Stimulated activated CD8-positive, alpha-beta memory T cell treated with anti-CD3 and anti-CD28 coated beads, Interleukin-12 subunit alpha, Interleukin-12 subunit beta, amount 100 ng/mL, for 1 hour (primary cell): ENCODE measurements at regions not wholly inside any gene's neighbourhood (a gene's known extent, or its start where the extent isn't known, plus 50 kb on each side); places are given as distances from the start of the nearest gene placed in this dataset.
"Not testable (repeated sequence)": the region's sequence is repeated elsewhere in the genome, so short reads cannot be mapped to it uniquely, and the experiment has no call there.

Experiments
- DNase-seq: peaks from one replicate; pipeline ENCODE4 v3.0.0-alpha.2; 2020; ENCODE audit warnings: low read depth

DNA sequence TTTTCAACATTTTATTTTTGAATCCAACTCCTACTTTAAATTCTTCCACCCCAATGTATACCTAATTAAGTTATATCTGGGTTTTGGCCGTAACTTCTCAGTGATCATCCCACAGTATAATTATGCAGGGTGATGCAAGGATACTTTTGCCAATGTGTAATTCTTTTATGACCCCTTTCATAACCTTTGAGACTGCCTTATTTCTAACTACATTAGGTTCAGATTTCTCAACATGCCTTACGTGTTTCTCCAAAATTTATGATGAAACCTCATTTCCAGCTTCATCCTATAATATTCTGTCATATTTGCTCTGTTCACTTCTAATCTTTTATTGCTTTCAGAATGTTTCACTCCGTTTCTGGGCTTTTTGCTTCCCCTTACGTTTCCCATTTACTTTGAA, 1229.6 kb upstream of the ALCAM start:
- no peak for DNase-seq

DNA sequence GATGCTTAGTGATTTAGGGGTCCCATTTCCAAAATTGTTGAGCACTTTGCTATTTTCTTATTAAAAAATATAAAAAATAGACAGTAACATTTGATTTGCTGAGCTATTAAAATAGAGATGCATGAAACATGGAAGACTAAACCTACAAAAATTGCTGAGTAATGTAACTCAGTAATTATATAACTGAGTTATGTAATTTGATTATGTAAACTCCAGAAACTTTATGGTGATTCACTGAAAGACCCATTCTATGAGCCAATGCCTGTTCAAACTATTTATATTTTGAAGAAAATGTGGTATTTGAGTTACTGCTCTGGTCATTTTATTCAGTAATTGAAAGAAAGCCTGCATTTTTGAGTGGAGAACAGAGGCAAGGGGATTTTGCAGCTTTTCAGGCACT, 1221.5 kb upstream of the ALCAM start:
- DNase-seq, result no peak

DNA sequence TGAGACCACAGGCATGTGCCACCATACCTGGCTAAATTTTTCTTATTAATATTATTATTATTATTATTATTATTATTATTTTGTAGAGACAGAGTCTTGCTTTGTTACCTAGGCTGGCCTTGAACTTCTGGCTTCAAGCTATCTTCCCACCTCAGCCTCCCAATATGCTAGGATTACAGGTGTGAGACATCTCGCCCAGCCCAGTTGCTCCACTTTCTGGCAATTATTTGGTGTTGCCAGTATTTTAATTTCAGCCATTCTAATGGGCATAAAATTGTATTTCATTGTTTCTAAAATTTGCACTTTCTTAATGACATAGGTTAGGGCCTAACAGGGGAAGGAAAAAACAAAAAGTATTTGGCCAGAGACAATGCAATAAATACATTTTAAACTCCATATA, 1217.6 kb upstream of the ALCAM start:
- no peak for DNase-seq

DNA sequence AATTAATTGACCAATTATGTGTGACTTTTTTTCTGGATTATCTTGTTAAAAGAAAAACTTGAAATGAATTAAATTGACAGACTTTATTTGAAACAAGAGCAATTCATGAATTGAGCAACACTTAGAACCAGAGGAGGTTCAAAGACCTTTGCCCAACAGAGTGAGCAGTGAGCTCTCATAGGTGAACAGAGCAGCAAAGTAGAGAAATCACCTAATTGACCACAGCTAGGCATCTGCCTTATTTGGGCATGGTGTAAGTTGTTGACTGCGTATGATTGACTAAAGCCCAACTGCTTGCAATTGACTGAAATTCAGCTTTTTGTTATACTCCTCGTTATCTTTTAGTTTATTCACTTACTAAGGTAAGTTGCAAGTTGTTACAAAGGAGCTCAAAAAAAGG, 1216.0 kb upstream of the ALCAM start:
- DNase-seq, result no peak

DNA sequence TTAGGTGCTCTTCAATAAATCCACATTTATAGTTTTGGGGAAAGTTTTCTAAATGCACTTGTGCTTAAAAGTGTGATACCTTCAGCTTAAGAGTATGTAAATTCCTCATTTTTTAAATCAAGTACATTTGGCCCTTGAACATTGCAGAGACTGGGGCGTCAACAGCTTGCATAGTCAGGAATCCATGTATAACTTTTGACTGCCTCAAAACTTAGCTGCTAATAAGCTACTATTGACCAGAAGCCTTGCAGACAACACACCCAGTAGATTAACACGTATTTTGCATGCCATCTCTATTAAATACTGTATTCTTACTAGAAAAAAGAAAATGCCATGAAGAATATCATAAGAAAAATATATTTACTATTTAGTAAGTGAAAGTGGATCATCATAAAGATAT, 1211.8 kb upstream of the ALCAM start:
- DNase-seq, result no peak

DNA sequence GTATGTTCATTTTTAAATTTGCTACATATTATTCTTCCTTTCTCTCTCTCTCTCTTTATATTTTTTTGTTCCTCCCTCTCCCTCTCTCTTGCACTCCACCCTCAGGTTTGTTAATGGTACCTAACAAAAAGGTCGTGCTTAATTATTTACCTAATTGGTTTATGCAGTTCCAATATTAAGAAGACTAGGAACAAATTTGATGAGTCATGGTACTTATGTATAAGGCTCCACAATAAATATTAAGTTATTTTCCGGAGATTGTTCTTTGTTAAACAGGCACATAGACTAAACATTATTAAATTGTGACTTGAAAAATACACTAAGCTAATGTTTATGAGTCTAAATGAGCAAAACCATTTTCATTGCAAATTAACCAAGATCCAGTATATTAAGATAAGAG, 1200.8 kb upstream of the ALCAM start:
- DNase-seq, result no peak

DNA sequence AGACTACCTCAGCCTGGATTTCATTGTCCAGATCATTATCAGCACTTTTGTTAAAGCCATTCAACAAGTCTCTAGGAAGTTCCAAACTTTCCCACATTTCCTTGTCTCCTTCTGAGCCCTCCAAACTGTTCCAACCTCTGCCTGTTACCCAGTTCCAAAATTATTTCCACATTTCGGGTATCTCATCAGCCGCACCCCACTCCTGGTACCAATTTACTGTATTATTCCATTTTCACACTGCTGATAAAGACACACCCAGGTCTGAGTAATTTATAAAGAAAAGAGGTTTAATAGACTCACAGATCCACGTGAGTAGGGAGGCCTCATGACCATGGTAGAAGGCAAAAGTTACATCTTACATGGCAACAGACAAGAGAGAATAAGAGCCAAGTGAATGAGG, 1198.3 kb upstream of the ALCAM start:
- no peak for DNase-seq

DNA sequence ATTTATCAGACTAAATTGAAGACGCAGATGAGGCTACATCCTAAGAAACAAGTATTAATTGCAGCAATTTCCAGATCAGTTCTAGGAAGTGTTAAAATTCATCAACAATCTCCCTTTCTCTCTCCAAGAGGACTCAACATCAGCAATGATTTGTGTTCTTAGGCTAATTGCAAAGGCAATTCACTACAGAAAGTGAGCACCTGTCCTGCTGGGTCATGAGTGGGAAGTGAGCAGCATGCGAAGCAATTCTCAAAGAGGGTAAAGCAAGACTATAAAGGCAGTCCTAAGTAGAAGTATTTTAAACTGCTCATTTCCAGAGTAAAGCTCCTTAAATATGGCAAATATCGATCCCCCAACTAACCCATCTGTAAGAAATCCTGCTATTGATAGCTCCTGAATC, 1191.0 kb upstream of the ALCAM start:
- DNase-seq, result no peak

DNA sequence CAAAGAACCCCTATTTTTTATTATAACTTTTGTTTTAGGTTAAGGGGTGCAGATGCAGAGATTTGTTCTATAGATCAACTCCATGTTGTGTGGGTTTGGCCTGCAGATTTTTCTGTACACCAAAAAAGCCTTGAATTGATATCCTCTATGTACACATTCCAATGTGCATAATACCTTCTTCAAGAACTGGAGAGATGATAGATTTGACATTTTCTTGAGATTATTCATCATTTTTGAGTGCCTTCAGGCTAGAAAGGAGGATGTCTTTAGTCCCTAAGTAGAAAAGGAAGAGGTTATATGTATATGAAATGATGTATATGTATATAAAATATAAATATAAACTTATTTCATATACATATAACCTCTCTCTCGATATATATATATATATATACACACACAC, 1190.0 kb upstream of the ALCAM start:
- DNase-seq, result no peak

DNA sequence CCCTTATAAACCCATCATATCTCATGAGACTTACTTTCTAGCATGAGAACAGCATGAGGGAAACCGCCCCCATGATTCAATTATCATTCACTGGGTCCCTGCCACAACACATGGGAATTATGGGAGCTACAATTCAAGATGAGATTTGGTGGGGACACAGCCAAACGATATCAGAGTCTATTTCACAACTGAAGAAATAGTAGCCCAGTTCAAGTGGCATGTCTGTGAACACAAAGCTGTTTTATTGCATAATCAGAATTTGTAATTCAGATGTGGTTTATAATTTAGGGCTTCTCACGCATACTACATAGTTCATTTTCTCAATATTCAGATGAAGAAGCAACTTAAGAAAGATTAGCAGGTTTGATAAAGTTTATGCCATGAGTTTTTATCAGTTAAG, 1188.0 kb upstream of the ALCAM start:
- DNase-seq, result no peak

DNA sequence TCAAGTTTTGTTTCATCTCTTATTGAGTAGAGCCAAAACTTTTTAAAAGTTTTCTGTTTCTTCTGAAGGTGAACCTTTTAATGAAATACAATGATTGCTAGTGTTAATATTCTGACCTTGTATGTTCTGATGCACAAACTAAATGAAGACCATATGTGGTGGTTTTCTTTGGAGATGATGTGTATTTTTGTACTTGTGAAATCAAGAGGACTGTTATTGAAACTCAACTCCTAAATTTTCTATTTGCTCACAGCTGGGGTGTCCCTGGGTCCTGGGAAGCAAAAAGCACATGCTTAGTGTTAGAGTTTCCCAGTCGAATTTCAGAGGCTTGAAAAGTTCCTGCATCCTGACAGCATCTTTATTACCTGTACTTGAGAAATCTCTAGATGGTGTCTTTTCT, 1185.8 kb upstream of the ALCAM start:
- DNase-seq, result no peak

DNA sequence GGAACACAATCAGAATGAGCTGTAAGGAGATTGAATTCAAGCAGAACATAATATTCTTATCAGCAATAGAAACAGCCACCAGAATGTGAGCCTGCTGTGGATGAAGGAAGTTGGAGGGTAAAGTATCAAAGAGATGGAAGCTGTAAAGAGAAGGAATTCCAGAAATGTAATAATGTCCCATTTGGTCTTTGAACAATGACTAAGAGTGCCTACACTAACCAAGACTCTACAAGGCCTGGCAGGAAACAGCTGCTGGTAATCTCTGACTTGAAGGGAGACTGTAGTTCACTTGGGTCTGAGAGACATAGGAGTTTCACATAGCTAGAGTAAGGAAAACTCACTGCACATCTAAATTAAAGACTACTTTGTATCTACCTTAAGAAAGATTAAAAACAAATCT, 1176.0 kb upstream of the ALCAM start:
- no peak for DNase-seq

DNA sequence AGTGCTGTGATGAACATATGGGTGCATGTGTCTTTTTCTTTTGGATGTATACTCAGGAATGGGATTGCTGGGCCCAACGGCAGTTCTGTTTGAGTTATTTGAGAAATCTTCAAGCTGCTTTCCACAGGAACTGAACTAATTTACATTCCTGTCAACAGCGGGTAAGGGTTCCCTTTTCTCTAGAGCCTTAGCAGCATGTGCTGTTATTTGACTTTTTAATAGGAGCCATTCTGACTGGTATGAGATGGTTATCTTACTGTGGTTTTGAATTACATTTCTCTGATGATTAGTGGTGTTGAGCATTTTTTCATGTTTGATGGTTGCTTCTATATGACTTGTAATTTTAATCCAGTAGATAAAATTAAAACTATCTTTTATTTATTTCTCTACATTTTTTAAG, 1168.6 kb upstream of the ALCAM start:
- no peak for DNase-seq

DNA sequence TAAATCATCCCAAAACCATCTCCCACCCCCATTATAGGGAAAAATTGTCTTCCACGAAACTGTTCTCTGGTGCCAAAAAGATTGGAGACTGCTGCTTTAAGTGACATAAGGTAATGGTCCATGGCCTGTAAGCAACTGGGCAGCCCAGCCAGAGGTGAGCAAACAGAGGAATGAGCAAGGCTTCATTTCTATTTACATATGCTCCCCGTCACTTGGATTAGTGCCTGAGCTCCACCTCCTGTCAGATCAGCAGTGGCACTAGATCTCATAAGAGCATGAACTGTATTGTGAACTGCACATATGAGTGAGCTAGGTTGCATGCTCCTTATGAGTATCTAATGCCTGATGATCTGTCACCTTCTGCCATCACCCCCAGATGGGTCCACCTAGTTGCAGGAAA, 1159.8 kb upstream of the ALCAM start:
- no peak for DNase-seq

DNA sequence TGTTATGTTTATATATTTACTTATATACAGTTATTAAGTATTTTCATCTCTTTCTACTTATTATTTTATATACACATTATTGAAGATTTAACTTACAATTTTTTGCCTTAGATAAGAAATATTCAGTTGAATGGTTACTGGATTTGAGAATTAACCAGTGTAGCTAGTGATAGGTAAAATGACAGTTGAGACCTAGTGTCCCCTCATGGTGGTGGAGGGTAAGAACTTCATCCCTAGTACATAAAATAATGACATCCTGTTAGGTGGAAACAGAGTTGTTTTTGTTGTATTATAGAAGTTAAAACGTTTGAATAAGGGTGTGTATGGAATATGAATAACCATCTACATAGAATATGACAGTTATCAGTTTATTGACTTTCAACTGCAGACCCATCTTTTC, 1152.4 kb upstream of the ALCAM start:
- DNase-seq, result no peak

DNA sequence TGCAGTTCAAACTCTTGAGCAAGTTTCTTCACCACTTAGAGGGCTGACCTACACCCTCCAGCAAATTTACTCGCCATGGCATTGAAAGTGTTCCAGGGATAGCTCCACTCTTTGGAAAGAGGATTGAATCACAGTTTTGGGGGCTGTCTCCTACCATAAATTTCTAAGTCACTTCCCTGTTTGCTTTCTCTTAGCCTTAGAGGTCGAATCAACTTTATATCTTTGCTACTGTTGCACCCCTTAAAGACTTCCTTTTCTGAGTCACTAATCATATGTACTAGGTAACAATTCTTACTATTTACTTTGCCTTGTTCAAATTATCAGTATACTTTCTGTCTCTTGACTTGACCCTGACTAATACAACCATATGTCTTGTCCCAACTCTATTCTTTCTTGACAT, 1151.8 kb upstream of the ALCAM start:
- DNase-seq, result no peak

DNA sequence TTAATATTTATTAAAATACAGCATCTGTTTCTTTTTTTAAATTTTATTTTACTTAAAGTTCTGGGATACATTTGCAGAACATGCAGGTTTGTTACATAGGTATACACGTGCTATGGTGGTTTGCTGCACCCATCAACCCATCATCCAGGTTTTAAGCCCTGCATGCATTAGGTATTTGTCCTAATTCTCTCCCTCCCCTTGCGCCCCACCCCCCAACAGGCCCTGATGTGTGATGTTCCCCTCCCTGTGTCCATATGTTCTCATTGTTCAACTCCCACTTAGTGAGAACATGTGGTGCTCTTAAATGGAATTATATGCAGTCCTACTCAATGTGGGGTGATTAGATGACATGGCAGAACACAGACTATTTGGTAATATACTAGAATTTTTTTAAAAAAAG, 1147.7 kb upstream of the ALCAM start:
- DNase-seq, result not testable (repeated sequence)

DNA sequence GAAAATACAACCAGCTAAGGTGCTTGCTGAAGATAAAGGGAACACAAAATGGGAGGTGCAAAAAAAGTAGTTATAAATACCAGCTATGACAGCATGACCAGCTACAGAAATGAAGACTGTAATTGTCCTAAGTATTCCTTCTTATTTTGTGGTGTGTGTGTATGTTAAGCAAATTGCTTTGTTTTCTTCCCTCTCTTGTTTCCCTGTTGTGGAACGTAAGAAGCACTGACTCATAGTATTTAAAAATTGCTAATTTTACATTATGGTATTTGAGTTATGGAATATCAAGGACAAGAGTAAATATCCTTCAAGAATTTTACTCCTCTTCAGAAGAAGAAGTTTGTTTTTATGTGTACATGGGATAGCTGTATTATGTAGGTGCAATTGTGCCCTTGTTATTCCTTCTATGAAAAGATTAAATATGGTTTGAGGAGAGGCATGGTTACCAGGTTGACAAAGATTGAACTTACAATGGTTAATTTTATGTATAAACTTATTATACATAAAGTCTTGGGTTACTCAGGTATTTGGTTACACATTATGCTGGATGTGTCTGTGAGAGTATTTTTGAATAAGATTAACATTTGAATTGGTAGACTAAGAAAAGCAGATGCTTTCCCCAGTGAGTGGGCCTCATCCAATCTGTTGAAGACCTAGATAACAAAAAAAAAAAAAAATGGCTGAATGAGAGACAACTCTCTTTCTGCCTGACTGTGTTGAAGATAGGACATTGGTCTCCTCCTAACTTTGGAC, 1132.1 kb upstream of the ALCAM start:
- DNase-seq, result no peak

DNA sequence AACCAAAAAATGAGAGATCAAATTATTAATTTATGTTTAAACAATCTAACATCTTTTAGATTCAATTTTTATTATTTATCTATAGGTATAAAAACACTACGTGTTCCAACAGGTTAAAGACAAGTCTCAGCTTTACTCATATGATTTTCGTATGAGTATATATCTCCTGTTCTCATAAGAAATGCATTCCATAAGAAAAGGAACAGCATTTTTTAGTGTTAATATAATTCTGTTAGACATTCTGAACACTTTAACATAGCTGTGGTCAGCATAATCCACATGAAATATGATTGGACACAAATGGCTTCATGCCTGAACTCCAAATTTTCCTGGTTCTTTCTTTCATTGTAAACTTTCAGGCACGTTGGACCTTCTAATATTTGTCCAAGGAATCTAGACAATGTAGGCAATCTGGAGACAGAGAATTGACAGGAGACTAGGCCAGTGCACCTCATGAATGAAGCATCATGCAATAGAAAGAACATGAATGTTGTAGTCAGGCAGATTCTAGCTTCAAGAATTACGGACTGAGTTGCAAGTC, 1122.0 kb upstream of the ALCAM start:
- DNase-seq, result no peak

DNA sequence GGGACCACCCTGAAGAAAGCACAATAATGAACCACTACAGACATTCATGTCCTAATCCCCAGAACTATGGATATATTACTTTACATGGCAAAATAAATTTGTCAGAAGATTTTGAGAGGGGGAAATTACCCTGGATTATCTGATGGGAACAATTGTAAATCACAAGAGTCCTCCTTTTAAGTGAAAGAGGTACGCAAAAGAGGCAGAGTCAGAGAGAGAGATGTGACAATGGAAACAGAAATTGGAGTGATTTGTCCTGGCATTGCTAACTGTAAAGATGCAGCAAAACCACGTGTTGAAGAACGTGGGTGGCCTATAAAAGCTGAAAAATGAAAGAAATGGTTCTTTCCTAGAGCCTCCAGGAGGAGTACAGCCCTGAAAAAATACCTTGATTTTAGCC, 1121.4 kb upstream of the ALCAM start:
- DNase-seq, result no peak

DNA sequence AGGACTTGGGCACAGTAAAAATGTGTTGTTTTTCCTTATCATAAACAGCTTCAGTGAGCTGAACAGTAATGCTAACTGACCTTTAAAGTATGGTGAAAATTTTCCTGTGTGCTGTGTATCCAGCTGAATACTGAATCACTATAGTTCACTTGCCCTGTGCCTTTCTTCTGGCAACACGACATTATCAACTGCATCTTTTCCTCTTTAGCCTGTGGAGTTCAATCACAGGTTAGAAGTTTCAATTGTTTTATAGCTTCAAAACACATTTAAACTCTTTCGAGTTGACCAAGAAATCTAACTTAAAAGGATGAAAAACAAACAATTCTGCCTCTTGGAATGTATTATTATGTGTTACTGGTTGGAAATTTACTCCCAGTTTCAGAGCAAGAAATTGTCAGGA, 1120.7 kb upstream of the ALCAM start:
- no peak for DNase-seq

DNA sequence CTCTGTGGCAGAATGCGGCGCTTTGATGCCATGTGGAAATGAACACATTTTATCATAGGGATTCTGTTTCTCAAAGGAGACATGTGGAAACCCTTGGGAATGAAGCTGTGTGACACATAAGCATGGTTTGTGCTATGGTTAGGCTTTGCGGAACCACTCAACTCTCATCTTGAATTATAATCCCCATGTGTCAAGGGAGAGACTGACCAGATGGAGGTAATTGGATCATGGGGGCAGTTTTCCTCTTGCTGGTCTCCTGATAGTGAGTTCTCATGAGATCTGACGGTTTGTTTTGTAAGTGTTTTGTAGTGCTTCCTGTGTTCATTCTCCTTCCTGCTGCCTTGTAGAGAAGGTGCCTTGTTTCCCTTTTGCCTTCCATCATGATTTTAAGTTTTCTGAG, 1109.2 kb upstream of the ALCAM start:
- DNase-seq, result no peak

DNA sequence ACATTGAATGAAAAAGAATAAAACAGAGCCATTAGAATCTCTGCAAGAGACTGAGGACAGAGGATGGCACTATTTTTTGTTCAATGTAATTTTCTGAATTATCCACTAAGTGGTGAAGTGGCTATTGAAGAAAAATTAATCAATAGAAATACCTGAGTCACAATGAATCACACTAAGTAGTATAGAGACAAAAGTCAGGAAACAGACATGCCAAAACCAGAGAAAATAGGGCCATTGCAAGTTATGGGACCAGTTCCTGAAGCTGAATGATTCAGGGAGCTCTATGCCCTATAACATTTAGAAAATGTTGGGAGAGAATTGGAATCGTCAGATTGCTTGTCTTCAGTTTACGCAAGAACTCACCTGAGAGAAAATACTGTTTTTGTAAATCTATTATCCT, 1103.2 kb upstream of the ALCAM start:
- no peak for DNase-seq

DNA sequence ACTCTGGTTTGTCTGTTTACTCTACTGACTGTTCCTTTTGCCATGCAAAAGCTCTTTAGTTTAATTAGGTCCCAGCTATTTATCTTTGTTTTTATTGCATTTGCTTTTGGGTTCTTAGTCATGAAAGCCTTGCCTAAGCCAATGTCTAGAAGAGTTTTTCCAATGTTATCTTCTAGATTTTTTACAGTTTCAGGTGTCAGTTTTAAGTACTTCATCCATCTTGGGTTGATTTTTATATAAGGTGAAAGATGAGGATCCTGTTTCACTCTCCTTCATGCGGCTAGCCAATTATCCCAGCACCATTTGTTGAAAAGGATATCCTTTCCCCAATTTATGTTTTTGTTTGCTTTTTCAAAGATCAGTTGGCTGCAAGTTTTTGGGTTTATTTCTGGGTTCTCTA, 1100.5 kb upstream of the ALCAM start:
- not testable (repeated sequence) for DNase-seq
